HL-60 (cell line): ENCODE measurements at regions not wholly inside any gene's neighbourhood (a gene's known extent, or its start where the extent isn't known, plus 50 kb on each side); places are given as distances from the start of the nearest gene placed in this dataset.

Experiments
- DNase-seq, 2 experiments: peaks; one replicate each; pipeline ENCODE4 v3.0.0-alpha.2; 2010 to 2020; ENCODE audit warnings: low read depth in 1 of 2, low spot score in 1 of 2
- H3K27ac ChIP-seq: fragments of 250-450 bp; sonication (Bioruptor Pico); replicated peaks from 2 replicates; pipeline ENCODE4 v1.5.1; 2020; ENCODE audit warnings: mild to moderate bottlenecking, moderate library complexity
- H3K27me3 ChIP-seq: fragments of 250-450 bp; sonication (Bioruptor Pico); 2 replicates; pipeline ENCODE4 v1.5.1; 2021; ENCODE audit warnings: mild to moderate bottlenecking, moderate library complexity; ENCODE audit not compliant: insufficient read depth, poor library complexity, severe bottlenecking
- H3K4me3 ChIP-seq: replicated peaks from 2 replicates; pipeline ENCODE4 v1.5.1; 2011; ENCODE audit warnings: mild to moderate bottlenecking, control low read depth, low read length; ENCODE audit not compliant: insufficient read depth
- CTCF ChIP-seq: IDR thresholded peaks from one replicate; pipeline ENCODE4 v1.5.1; 2011; ENCODE audit warnings: low read length, control low read depth, inconsistent platforms; ENCODE audit not compliant: insufficient read depth
- GABPA ChIP-seq: IDR thresholded peaks from 2 replicates; pipeline ENCODE4 v1.6.1; 2012; ENCODE audit warnings: low read depth
- POLR2AphosphoS5 ChIP-seq: IDR thresholded peaks from 2 replicates; pipeline ENCODE4 v1.6.1; 2012; ENCODE audit warnings: low read depth
- REST ChIP-seq: IDR thresholded peaks from 2 replicates; pipeline ENCODE4 v1.6.1; 2012; ENCODE audit warnings: low read depth; ENCODE audit not compliant: insufficient replicate concordance
- SPI1 ChIP-seq: IDR thresholded peaks from 2 replicates; pipeline ENCODE4 v1.6.1; 2012; ENCODE audit warnings: low read depth, mild to moderate bottlenecking, borderline replicate concordance

- no peak for TF ChIP-seq REST
- TF ChIP-seq POLR2AphosphoS5: no peak
- no peak for TF ChIP-seq CTCF
- TF ChIP-seq SPI1: no peak
- TF ChIP-seq GABPA: no peak
- DNase-seq: no peak
- no peaks in the 10 kb centered on the region for H3K27me3 ChIP-seq
- H3K4me3 ChIP-seq: no peak overlapping the region
- H3K27ac ChIP-seq: no peak overlapping the region
These were observed 603.4 kb upstream of the JAG1 start for GRCh38 chr20:11277170-11277569.

- Histone ChIP-seq H3K27me3 (no peaks in the 10 kb centered on the region), H3K4me3 (no peak overlapping the region), H3K27ac (no peak overlapping the region)
- no peak for DNase-seq
- TF ChIP-seq POLR2AphosphoS5 (no peak), CTCF (no peak)
These were observed 604.1 kb upstream of the JAG1 start for GRCh38 chr20:11277858-11278257.

GRCh38 chr20:11278461-11278860, 604.7 kb upstream of the JAG1 start:
- TF ChIP-seq POLR2AphosphoS5 (no peak), REST (no peak), CTCF (no peak), GABPA (no peak), SPI1 (no peak)
- no peak overlapping the region for H3K27ac ChIP-seq
- H3K27me3 ChIP-seq: no peaks in the 10 kb centered on the region
- DNase-seq: no peak
- H3K4me3 ChIP-seq: no peak overlapping the region

GRCh38 chr20:11281240-11281639, 607.4 kb upstream of the JAG1 start:
- no peaks in the 10 kb centered on the region for H3K27me3 ChIP-seq
- no peak overlapping the region for H3K4me3 ChIP-seq
- no peak overlapping the region for H3K27ac ChIP-seq
- TF ChIP-seq SPI1: no peak
- no peak for DNase-seq
